ENCODE measurements at regions not wholly inside any gene's neighbourhood (a gene's known extent, or its start where the extent isn't known, plus 50 kb on each side); places are given as distances from the start of the nearest gene placed in this dataset.

GRCh38 chr6:133042550-133043120, 198.5 kb upstream of the EYA4 start (continued):
- TF ChIP-seq CTCF (IDR thresholded peaks at IDR 0.05; ENCODE audit: control extremely low read depth in 1 of 3, insufficient read depth in 1 of 3, low read depth in 1 of 3, low read length in 3 of 3) = no peak

All from H1 (cell line).